ENCODE measurements at regions not wholly inside any gene's neighbourhood (a gene's known extent, or its start where the extent isn't known, plus 50 kb on each side); places are given as distances from the start of the nearest gene placed in this dataset.

- H3K4me3 ChIP-seq = no peak overlapping the region
- TF ChIP-seq CTCF (IDR thresholded peaks at IDR 0.05; ENCODE audit: borderline replicate concordance) = no peak
- intact Hi-C loops (cut with micrococcal nuclease) = no loop called here
These were observed 935.5 kb downstream of the TMTC2 start for GRCh38 chr12:83622205-83622604.

GRCh38 chr12:83619973-83620372 lies 933.3 kb downstream of the TMTC2 start:
- TF ChIP-seq CTCF (IDR thresholded peaks at IDR 0.05; ENCODE audit: borderline replicate concordance) = no peak
- Histone ChIP-seq H3K27ac (replicated peaks) (no peak overlapping the region), H3K9me3 (replicated peaks) (no peaks in the 10 kb centered on the region), H3K4me1 (no peaks in the 10 kb centered on the region), H3K27me3 (ENCODE audit: low read depth) (no peaks in the 10 kb centered on the region), H3K36me3 (no peaks in the 10 kb centered on the region), H3K4me3 (no peak overlapping the region)
- DNase-seq = no peak
- intact Hi-C loops (cut with micrococcal nuclease) = no loop called here

More at GRCh38 chr12:83622205-83622604, 935.5 kb downstream of the TMTC2 start:
- Histone ChIP-seq H3K27me3 (ENCODE audit: low read depth) (no peaks in the 10 kb centered on the region), H3K36me3 (no peaks in the 10 kb centered on the region), H3K4me1 (no peaks in the 10 kb centered on the region), H3K27ac (replicated peaks) (no peak overlapping the region), H3K9me3 (replicated peaks) (no peaks in the 10 kb centered on the region)
- DNase-seq = no peak

- H3K9me3 ChIP-seq (replicated peaks) = peaks cover 15% of the 10 kb centered on the region
- no peak for DNase-seq
- H3K4me1 ChIP-seq = no peaks in the 10 kb centered on the region
- TF ChIP-seq CTCF (IDR thresholded peaks at IDR 0.05; ENCODE audit: borderline replicate concordance) = no peak
- H3K36me3 ChIP-seq = no peaks in the 10 kb centered on the region
- intact Hi-C loops (cut with micrococcal nuclease) = no loop called here
- no peaks in the 10 kb centered on the region for H3K27me3 ChIP-seq (ENCODE audit: low read depth)
- H3K27ac ChIP-seq (replicated peaks) = no peak overlapping the region
- no peak overlapping the region for H3K4me3 ChIP-seq
These were observed 928.4 kb downstream of the TMTC2 start for GRCh38 chr12:83615152-83615551.

- H3K9me3 ChIP-seq (replicated peaks) = peaks cover 21% of the 10 kb centered on the region
- no peak overlapping the region for H3K27ac ChIP-seq (replicated peaks)
- H3K4me3 ChIP-seq = no peak overlapping the region
- TF ChIP-seq CTCF (IDR thresholded peaks at IDR 0.05; ENCODE audit: borderline replicate concordance) = no peak
- DNase-seq = no peak
- no peaks in the 10 kb centered on the region for H3K4me1 ChIP-seq
- H3K27me3 ChIP-seq (ENCODE audit: low read depth) = no peaks in the 10 kb centered on the region
- intact Hi-C loops (cut with micrococcal nuclease) = no loop called here
- no peaks in the 10 kb centered on the region for H3K36me3 ChIP-seq
These were observed 926.9 kb downstream of the TMTC2 start for GRCh38 chr12:83613586-83614110.

GRCh38 chr12:83603106-83603505 lies 916.4 kb downstream of the TMTC2 start:
- Histone ChIP-seq H3K4me3 (no peak overlapping the region), H3K36me3 (no peaks in the 10 kb centered on the region), H3K4me1 (no peaks in the 10 kb centered on the region), H3K9me3 (replicated peaks) (peaks cover 56% of the 10 kb centered on the region), H3K27ac (replicated peaks) (no peak overlapping the region), H3K27me3 (ENCODE audit: low read depth) (no peaks in the 10 kb centered on the region)
- intact Hi-C loops (cut with micrococcal nuclease) = no loop called here
- no peak for DNase-seq
- TF ChIP-seq CTCF (IDR thresholded peaks at IDR 0.05; ENCODE audit: borderline replicate concordance) = no peak
